Thoracic aorta (tissue), 2 donors: ENCODE measurements at regions not wholly inside any gene's neighbourhood (a gene's known extent, or its start where the extent isn't known, plus 50 kb on each side); places are given as distances from the start of the nearest gene placed in this dataset.

Experiments
- ATAC-seq: fragments of 150-250 bp; one replicate; pipeline ENCODE4 v1.8.0; 2017; ENCODE audit warnings: low read depth; ENCODE audit not compliant: insufficient number of reproducible peaks, low FRiP score
- DNase-seq: peaks from one replicate; pipeline ENCODE4 v3.0.0-alpha.2; 2020; ENCODE audit warnings: low spot score
- H3K27ac ChIP-seq, 2 donors: fragments of 200-600 bp; sonication (generic); 1 replicate in 1 of 2; 2 replicates in 1 of 2; pipeline ENCODE4 v1.5.1; 2016; ENCODE audit warnings: mild to moderate bottlenecking in 2 of 2, moderate library complexity in 2 of 2
- H3K27me3 ChIP-seq: fragments of 200-600 bp; sonication (generic); replicated peaks from 2 replicates; pipeline ENCODE4 v1.6.0; 2016; ENCODE audit warnings: mild to moderate bottlenecking; ENCODE audit not compliant: insufficient read depth
- H3K36me3 ChIP-seq: fragments of 200-600 bp; sonication (generic); one replicate; pipeline ENCODE4 v1.5.1; 2016
- H3K4me1 ChIP-seq, 2 donors: fragments of 200-600 bp; sonication (generic); 1 replicate in 1 of 2; 2 replicates in 1 of 2; pipeline versions ENCODE4 v1.5.1 to v1.6.0; 2016; ENCODE audit warnings: low read depth in 2 of 2, mild to moderate bottlenecking in 1 of 2; ENCODE audit not compliant: control insufficient read depth in 1 of 2
- H3K4me3 ChIP-seq: fragments of 200-600 bp; sonication (generic); 2 replicates; pipeline ENCODE4 v1.5.1; 2016; ENCODE audit warnings: mild to moderate bottlenecking
- H3K9me3 ChIP-seq: fragments of 200-600 bp; sonication (generic); 2 replicates; pipeline ENCODE4 v1.5.1; 2016
- TF ChIP-seq, protein P1 (sequence below): fragments of 200-600 bp; sonication (generic); IDR thresholded peaks from one replicate; pipeline ENCODE4 v1.5.1; 2019; ENCODE audit warnings: antibody characterized with exemption

DNA sequence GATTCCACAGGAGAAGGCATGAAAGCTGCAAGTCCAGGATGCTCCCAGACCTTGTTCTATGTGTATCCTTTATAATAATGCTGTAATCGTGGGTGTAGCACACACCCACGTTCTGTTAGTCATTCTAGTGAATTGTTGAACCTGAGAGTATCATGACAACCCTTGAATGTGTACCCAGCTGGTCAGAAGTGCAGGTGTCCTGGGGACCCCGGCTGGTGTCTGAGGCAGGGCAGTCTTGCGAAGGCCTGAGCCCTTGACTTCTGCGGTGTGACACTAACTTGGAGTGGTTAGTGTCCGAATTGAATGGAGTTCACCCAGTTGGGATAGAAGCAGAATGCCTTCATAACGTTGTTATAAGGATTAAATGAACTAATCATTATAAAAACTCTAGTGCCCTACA lies 218.0 kb upstream of the TNRC6C start:
- no peak for DNase-seq
- Histone ChIP-seq H3K4me3 (no peak overlapping the region), H3K36me3 (no peaks in the 10 kb centered on the region), H3K4me1 (peaks cover 10 to 37% of the 10 kb centered on the region in 2 donors), H3K27ac (no peak overlapping the region), H3K9me3 (no peaks in the 10 kb centered on the region), H3K27me3 (no peaks in the 10 kb centered on the region)
- no peak for ATAC-seq
- TF ChIP-seq, protein P1, sequence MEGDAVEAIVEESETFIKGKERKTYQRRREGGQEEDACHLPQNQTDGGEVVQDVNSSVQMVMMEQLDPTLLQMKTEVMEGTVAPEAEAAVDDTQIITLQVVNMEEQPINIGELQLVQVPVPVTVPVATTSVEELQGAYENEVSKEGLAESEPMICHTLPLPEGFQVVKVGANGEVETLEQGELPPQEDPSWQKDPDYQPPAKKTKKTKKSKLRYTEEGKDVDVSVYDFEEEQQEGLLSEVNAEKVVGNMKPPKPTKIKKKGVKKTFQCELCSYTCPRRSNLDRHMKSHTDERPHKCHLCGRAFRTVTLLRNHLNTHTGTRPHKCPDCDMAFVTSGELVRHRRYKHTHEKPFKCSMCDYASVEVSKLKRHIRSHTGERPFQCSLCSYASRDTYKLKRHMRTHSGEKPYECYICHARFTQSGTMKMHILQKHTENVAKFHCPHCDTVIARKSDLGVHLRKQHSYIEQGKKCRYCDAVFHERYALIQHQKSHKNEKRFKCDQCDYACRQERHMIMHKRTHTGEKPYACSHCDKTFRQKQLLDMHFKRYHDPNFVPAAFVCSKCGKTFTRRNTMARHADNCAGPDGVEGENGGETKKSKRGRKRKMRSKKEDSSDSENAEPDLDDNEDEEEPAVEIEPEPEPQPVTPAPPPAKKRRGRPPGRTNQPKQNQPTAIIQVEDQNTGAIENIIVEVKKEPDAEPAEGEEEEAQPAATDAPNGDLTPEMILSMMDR, result no peak

DNA sequence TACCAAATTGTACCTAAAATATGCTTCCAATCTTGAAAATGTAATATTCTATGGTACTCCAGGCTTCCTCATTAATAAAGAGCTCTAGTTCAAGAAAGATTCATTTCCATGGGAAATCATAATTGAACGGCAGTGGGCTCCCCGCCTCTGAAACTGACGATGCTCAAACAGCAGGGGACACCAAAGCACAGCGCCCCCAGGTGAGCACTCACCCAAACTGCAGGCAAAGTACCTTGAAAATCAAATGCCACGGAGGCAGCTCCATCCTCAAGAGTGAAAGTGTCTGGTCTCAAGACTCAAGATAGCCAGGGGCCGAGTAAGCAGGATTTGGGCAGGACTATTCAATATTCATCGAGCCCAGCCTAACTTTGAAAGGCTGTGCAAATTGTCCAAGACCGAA lies 217.4 kb upstream of the TNRC6C start:
- no peaks in the 10 kb centered on the region for H3K9me3 ChIP-seq
- H3K4me1 ChIP-seq, result peaks cover 9 to 33% of the 10 kb centered on the region in 2 donors
- TF ChIP-seq, protein P1, result peak; percentile 14
- no peak overlapping the region for H3K27ac ChIP-seq
- no peak overlapping the region for H3K4me3 ChIP-seq
- no peak for ATAC-seq
- H3K36me3 ChIP-seq, result no peaks in the 10 kb centered on the region
- DNase-seq, result no peak
- H3K27me3 ChIP-seq, result no peaks in the 10 kb centered on the region

DNA sequence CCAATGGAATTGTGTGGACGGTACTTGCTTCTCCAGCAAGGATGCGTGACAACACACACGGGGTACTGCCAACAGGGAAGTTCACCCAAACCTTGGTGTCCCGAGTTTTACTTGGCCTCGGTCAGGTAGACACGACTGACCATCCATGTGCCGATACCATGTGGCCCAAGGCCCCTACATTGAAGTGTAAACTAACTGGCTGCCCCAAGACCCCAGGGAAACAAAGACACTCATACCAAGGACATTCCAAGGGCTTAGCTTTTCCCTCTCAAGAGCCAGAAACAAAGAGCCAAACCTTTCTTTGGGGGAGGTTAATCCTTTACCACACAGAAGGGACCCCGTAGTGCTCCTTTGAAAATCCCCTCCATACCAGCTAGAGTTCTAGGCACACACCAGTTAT lies 215.9 kb upstream of the TNRC6C start:
- Histone ChIP-seq H3K4me1 (peaks cover 5 to 18% of the 10 kb centered on the region in 2 donors), H3K27me3 (no peaks in the 10 kb centered on the region), H3K27ac (no peak overlapping the region), H3K36me3 (no peaks in the 10 kb centered on the region), H3K4me3 (no peak overlapping the region), H3K9me3 (no peaks in the 10 kb centered on the region)
- ATAC-seq, result no peak
- TF ChIP-seq, protein P1, result no peak
- DNase-seq, result no peak

DNA sequence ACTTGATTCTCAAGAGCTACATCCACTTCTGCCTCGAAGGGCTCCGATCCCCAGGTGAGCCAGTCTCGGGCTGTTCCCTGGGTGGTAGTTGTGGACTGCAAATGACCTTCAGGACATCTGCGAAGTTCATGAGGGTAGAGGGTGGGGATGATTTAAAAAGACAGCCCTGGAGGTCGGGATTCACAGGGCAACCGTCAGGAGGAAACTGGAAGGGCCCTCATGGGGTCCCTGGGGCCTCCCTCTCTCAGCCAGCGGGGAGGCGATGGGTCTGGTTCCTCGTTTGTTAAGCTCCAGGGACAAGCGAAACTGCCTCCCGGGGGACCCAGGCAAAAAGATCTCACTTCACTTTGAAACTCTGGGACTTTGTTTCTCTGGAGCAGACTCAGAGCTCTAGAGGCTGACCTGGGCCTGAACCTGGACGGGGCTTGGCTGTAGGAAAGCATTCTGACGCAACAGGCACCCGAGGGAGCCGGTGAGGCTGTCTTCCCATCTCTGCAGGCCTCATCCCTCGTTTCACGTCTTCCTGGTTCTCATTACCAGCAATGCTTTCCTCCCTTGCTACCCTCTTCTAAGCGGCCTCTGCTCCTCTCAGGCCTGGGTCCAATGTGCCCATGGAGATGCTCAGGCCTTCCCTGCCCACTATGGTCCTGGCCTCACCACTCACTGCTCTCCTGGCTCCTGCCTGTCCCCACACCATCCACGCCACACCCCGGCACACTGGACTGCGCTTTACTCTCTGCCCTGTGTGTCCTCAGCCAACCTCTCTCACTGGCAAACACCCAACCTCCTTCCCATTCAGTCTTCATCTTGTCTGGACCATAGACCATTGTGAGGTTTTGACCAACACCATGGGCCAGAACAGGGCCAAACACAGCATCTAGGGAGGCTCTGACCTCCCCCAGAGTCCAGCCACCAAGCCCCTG lies 214.2 kb upstream of the TNRC6C start:
- H3K27me3 ChIP-seq, result no peaks in the 10 kb centered on the region
- TF ChIP-seq, protein P1, result no peak
- H3K4me1 ChIP-seq, result peaks cover 0 to under 1% of the 10 kb centered on the region in 2 donors
- H3K27ac ChIP-seq, result no peak overlapping the region
- H3K4me3 ChIP-seq, result no peak overlapping the region
- DNase-seq, result no peak
- H3K36me3 ChIP-seq, result no peaks in the 10 kb centered on the region
- H3K9me3 ChIP-seq, result no peaks in the 10 kb centered on the region
- ATAC-seq, result no peak

DNA sequence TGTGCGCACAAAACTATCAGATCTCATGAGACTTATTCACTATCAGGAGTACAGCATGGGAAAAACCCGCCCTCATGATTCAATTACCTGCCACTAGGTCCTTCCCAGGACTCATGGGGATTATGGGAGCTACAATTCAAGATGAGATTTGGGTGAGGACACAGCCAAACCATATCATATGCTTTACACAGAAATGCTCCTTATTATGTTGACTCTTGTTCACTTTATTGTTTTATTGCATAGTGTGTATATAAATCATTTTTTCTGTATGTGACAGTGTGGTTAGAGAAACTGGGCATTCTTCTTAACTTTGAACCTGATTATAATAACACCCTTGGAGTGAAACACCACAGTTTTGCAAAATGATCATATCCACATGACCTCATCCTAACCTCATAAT lies 212.8 kb upstream of the TNRC6C start:
- no peaks in the 10 kb centered on the region for H3K4me1 ChIP-seq
- ATAC-seq, result no peak

More for the DNA sequence above, 212.8 kb upstream of the TNRC6C start:
- TF ChIP-seq, protein P1, result no peak
- Histone ChIP-seq H3K27me3 (no peaks in the 10 kb centered on the region), H3K4me3 (no peak overlapping the region), H3K36me3 (no peaks in the 10 kb centered on the region), H3K27ac (no peak overlapping the region), H3K9me3 (no peaks in the 10 kb centered on the region)
- DNase-seq, result no peak
